Subcutaneous abdominal adipose tissue (tissue), 5 donors: ENCODE measurements at regions not wholly inside any gene's neighbourhood (a gene's known extent, or its start where the extent isn't known, plus 50 kb on each side); places are given as distances from the start of the nearest gene placed in this dataset.
A peak's percentile ranks its signal among the peaks of the same experiment; 100 is the strongest.

Experiments used
- H3K27ac ChIP-seq: one replicate; pipeline ENCODE4 v1.7.0; 2013; ENCODE audit warnings: low read depth, mild to moderate bottlenecking, inconsistent platforms, low read length, moderate library complexity
- H3K27me3 ChIP-seq, 5 donors: one replicate each; pipeline ENCODE4 v1.7.0; 2013; ENCODE audit warnings: low read length in 5 of 5, inconsistent platforms in 1 of 5; ENCODE audit not compliant: control insufficient read depth in 5 of 5, insufficient read depth in 4 of 5
- H3K36me3 ChIP-seq, 5 donors: one replicate each; pipeline ENCODE4 v1.7.0; 2013; ENCODE audit warnings: low read length in 5 of 5; ENCODE audit not compliant: control insufficient read depth in 5 of 5, insufficient read depth in 5 of 5
- H3K4me1 ChIP-seq, 5 donors: one replicate each; pipeline ENCODE4 v1.7.0; 2013; ENCODE audit warnings: low read length in 5 of 5, mild to moderate bottlenecking in 3 of 5, moderate library complexity in 1 of 5; ENCODE audit not compliant: control insufficient read depth in 5 of 5, insufficient read depth in 5 of 5
- H3K4me3 ChIP-seq, 5 donors: one replicate each; pipeline ENCODE4 v1.7.0; 2013; ENCODE audit warnings: low read length in 5 of 5, low read depth in 1 of 5
- H3K9ac ChIP-seq, 5 donors: one replicate each; pipeline ENCODE4 v1.7.0; 2013; ENCODE audit warnings: low read length in 5 of 5, mild to moderate bottlenecking in 4 of 5, moderate library complexity in 3 of 5
- H3K9me3 ChIP-seq, 5 donors: one replicate each; pipeline ENCODE4 v1.7.0; 2013; ENCODE audit warnings: low read length in 5 of 5; ENCODE audit not compliant: control insufficient read depth in 5 of 5
- donor health status: healthy.
- donor health status: healthy.
- donor health status: healthy.
- donor health status: healthy.
- donor health status: healthy.

- Histone ChIP-seq H3K36me3 (no peaks in the 10 kb centered on the region), H3K9ac (peak overlapping the region in 2 of 5 donors; percentile 28 to 35), H3K4me1 (peaks cover 3 to 44% (median 22%) of the 10 kb centered on the region in 5 donors), H3K4me3 (no peak overlapping the region), H3K27me3 (no peaks in the 10 kb centered on the region), H3K27ac (peak overlapping the region; percentile 86), H3K9me3 (no peaks in the 10 kb centered on the region)
These were observed 82.2 kb downstream of the EPDR1 start for GRCh38 chr7:38002689-38003088.

- Histone ChIP-seq H3K4me1 (peaks cover 0 to 22% (median 5%) of the 10 kb centered on the region in 5 donors), H3K4me3 (no peak overlapping the region), H3K9me3 (peaks cover 0 to 12% (median 7%) of the 10 kb centered on the region in 5 donors), H3K27me3 (no peaks in the 10 kb centered on the region), H3K27ac (no peak overlapping the region), H3K36me3 (no peaks in the 10 kb centered on the region), H3K9ac (no peak overlapping the region)
These were observed 86.1 kb downstream of the EPDR1 start for GRCh38 chr7:38006559-38006958.

- no peak overlapping the region for H3K9ac ChIP-seq
- H3K36me3 ChIP-seq: no peaks in the 10 kb centered on the region
- H3K4me3 ChIP-seq: no peak overlapping the region
- H3K9me3 ChIP-seq: peaks cover 0 to 12% (median 7%) of the 10 kb centered on the region in 5 donors
- peaks cover 0 to 18% (median 5%) of the 10 kb centered on the region in 5 donors for H3K4me1 ChIP-seq
- H3K27me3 ChIP-seq: no peaks in the 10 kb centered on the region
- H3K27ac ChIP-seq: no peak overlapping the region
These were observed 86.7 kb downstream of the EPDR1 start for GRCh38 chr7:38007096-38007495.

- no peaks in the 10 kb centered on the region for H3K36me3 ChIP-seq
- no peak overlapping the region for H3K4me3 ChIP-seq
- H3K27me3 ChIP-seq: no peaks in the 10 kb centered on the region
- no peak overlapping the region for H3K27ac ChIP-seq
- peaks cover 0 to 12% (median 7%) of the 10 kb centered on the region in 5 donors for H3K9me3 ChIP-seq
- H3K4me1 ChIP-seq: no peaks in the 10 kb centered on the region
- H3K9ac ChIP-seq: no peak overlapping the region
These were observed 92.8 kb downstream of the EPDR1 start for GRCh38 chr7:38013246-38013645.

GRCh38 chr7:38016567-38016966 lies 96.1 kb downstream of the EPDR1 start:
- no peaks in the 10 kb centered on the region for H3K36me3 ChIP-seq
- H3K4me1 ChIP-seq: no peaks in the 10 kb centered on the region
- H3K27me3 ChIP-seq: no peaks in the 10 kb centered on the region
- no peak overlapping the region for H3K27ac ChIP-seq
- H3K9me3 ChIP-seq: no peaks in the 10 kb centered on the region
- no peak overlapping the region for H3K4me3 ChIP-seq
- no peak overlapping the region for H3K9ac ChIP-seq

- Histone ChIP-seq H3K9me3 (no peaks in the 10 kb centered on the region), H3K27ac (no peak overlapping the region), H3K9ac (no peak overlapping the region), H3K4me3 (no peak overlapping the region), H3K27me3 (no peaks in the 10 kb centered on the region), H3K4me1 (no peaks in the 10 kb centered on the region), H3K36me3 (no peaks in the 10 kb centered on the region)
These were observed 96.9 kb downstream of the EPDR1 start for GRCh38 chr7:38017320-38017719.

- no peaks in the 10 kb centered on the region for H3K27me3 ChIP-seq
- H3K36me3 ChIP-seq: no peaks in the 10 kb centered on the region
These were observed 99.8 kb downstream of the EPDR1 start for GRCh38 chr7:38020121-38020785.

GRCh38 chr7:38021892-38022291 lies 101.5 kb downstream of the EPDR1 start:
- Histone ChIP-seq H3K9ac (no peak overlapping the region), H3K27ac (no peak overlapping the region), H3K4me1 (no peaks in the 10 kb centered on the region), H3K36me3 (no peaks in the 10 kb centered on the region), H3K27me3 (no peaks in the 10 kb centered on the region), H3K9me3 (no peaks in the 10 kb centered on the region), H3K4me3 (no peak overlapping the region)

More at GRCh38 chr7:38020121-38020785, 99.8 kb downstream of the EPDR1 start:
- H3K4me3 ChIP-seq: no peak overlapping the region
- no peaks in the 10 kb centered on the region for H3K9me3 ChIP-seq
- no peaks in the 10 kb centered on the region for H3K4me1 ChIP-seq
- no peak overlapping the region for H3K9ac ChIP-seq
- no peak overlapping the region for H3K27ac ChIP-seq

- Histone ChIP-seq H3K36me3 (no peaks in the 10 kb centered on the region), H3K9ac (no peak overlapping the region), H3K4me1 (peaks cover 0 to 6% (median 0%) of the 10 kb centered on the region in 5 donors), H3K9me3 (no peaks in the 10 kb centered on the region), H3K4me3 (no peak overlapping the region), H3K27me3 (no peaks in the 10 kb centered on the region), H3K27ac (no peak overlapping the region)
These were observed 105.4 kb downstream of the EPDR1 start for GRCh38 chr7:38025815-38026214.

- Histone ChIP-seq H3K27me3 (no peaks in the 10 kb centered on the region), H3K9ac (no peak overlapping the region), H3K36me3 (no peaks in the 10 kb centered on the region), H3K9me3 (no peaks in the 10 kb centered on the region), H3K4me1 (peaks cover 0 to 6% (median 0%) of the 10 kb centered on the region in 5 donors), H3K4me3 (no peak overlapping the region), H3K27ac (no peak overlapping the region)
These were observed 107.5 kb downstream of the EPDR1 start for GRCh38 chr7:38027884-38028455.
